Mammary epithelial cell (primary cell): ENCODE measurements at regions not wholly inside any gene's neighbourhood (a gene's known extent, or its start where the extent isn't known, plus 50 kb on each side); places are given as distances from the start of the nearest gene placed in this dataset.

Source experiments
- CTCF ChIP-seq, 2 donors: IDR thresholded peaks in 1 of 2; conservative IDR thresholded peaks in 1 of 2; 2 replicates each; pipeline ENCODE4 v1.5.1; 2011 to 2012; ENCODE audit warnings: inconsistent platforms in 2 of 2, low read length in 2 of 2, mild to moderate bottlenecking in 2 of 2, control low read depth in 1 of 2, low read depth in 1 of 2; ENCODE audit not compliant: insufficient read depth in 1 of 2; ENCODE audit errors: extremely low read depth in 1 of 2
- EZH2 ChIP-seq: IDR thresholded peaks from 2 replicates; pipeline ENCODE4 v1.6.1; 2012; ENCODE audit warnings: low read length, inconsistent platforms, borderline replicate concordance

GRCh38 chr16:88282564-88283395 lies 100.0 kb upstream of the ZNF469 start:
- TF ChIP-seq CTCF (conservative IDR thresholded peaks at IDR 0.05 in 1 of 2, IDR thresholded peaks at IDR 0.05 in 1 of 2; ENCODE audit: extremely low read depth in 1 of 2, insufficient read depth in 1 of 2, low read depth in 1 of 2, low read length in 2 of 2) (no peak), EZH2 (no peak)
